GM21367 (cell line): ENCODE measurements at regions not wholly inside any gene's neighbourhood (a gene's known extent, or its start where the extent isn't known, plus 50 kb on each side); places are given as distances from the start of the nearest gene placed in this dataset.
"Not testable (repeated sequence)": the region's sequence is repeated elsewhere in the genome, so short reads cannot be mapped to it uniquely, and the experiment has no call there.

Experiments used
- ATAC-seq: cut with Tn5 transposase; IDR thresholded peaks from one replicate; pipeline ENCODE4 v1.9.1; 2021; ENCODE audit not compliant: unreplicated experiment

DNA sequence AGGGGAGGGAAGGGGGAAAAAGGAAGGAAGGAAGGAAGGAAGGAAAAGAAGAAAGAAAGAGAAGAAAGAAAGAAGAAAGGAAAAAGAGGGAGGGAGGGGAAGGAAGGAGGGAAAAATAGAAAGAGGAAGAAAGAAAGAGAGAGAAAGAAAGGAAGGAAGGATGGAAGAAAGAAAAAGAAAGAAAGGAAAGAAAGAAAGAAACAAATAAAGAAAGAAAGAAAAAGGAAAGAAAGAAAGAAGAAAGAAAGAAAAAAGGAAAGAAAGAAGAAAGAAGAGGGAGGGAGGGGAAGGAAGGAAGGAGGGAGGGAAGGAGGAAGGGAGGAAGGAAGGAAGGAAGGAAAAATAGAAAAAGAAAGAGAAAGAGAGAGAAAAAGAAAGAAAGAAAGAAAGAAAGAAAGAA, 315.8 kb upstream of the PIK3C3 start:
- no peak for ATAC-seq

DNA sequence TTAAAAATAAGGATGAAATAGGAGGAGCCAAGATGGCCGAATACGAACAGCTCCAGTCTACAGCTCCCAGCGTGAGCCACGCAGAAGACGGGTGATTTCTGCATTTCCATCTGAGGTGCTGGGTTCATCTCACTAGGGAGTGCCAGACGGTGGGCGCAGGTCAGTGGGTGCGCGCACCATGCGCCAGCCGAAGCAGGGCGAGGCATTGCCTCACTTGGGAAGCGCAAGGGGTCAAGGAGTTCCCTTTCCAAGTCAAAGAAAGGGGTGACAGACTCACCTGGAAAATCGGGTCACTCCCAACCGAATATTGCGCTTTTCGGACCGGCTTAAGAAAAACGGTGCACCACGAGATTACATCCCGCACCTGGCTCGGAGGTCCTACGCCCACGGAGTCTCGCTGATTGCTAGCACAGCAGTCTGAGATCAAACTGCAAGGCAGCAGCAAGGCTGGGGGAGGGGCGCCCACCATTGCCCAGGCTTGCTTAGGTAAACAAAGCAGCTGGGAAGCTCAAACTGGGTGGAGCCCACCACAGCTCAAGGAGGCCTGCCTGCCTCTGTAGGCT, 323.2 kb upstream of the PIK3C3 start:
- not testable (repeated sequence) for ATAC-seq

DNA sequence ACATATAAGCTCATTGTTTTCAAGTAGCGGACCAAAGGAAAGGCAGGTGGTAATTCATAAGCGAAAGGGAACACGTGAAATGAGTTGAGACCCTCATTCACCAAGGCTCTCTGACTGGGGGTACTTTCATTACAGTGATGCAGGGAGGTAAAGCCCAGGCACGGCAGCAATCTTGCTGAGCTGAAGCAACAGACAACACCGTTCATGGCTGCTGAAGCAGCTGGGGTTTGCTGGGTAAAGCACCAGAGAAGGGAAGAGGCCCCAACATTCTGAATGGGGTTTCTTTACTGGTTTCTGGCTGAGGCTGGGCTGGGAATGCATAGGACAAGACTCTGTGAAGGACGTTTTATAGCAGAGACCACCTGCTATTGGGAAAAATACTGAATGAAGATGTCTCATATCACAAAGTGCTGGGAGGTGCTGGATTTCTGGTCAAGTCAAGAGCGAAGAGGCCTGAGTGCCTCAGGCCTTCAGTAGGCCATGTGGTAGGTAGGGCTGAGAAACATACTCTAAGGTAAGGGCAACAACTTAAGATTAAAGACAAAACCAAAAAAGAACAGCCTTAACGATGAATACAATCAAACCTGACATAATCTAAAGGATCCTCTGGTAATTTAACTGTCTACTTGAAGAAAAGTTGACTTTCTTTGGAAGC, 324.7 kb upstream of the PIK3C3 start:
- ATAC-seq = no peak

DNA sequence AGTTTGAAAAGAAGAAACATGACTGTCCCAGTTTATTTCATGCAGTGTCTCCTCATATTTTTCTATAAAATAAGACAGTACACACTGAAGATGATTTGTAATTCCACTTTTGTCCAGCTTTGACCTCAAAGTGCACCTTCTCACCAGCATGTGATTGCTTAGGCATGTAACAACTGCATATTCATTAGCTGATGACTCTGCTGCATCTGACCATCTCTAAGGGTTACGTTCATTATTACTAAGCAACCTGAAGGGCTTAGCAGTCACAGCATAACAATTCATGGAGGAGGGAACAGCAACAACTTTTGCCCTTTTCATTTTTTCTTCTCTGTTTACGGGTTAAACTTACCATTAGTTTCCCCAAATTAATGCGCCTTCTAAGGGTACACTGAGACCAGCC, 330.6 kb upstream of the PIK3C3 start:
- ATAC-seq = no peak

DNA sequence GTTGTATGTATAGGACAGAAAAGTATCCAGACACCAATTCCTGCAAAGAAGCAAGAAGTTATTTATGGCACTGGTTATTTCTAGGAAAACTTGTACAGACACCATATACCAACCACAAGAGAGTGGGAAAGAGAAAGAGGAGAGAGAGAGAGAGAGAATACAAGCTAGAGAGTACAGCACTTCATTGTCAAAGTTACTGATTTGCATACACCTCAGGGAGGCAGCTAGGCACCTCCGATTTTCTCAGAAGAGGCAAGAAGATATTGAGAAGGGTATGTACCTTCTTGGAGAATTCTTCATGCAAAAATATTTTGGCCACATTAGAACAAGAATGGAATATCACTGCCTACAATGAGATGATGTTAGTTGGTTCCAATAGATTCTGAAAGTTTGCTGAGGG, 333.9 kb upstream of the PIK3C3 start:
- ATAC-seq = no peak

DNA sequence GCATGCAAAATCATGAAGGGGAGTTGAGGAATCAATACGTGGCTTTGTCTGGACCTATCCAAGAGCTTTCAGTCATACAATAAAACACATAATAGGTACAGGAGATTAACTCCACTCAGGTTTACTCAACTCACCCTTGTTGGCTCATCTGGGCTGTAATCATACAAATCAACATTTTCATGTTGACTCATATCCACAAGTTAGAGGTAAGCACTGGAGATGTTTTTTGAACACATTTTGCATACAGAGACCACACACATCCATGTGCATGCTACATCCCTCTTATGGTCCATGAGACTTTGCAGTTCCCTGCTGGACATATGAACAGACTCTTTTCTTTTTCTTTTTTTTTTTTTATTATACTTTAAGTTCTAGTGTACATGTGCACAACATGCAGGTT, 336.9 kb upstream of the PIK3C3 start:
- no peak for ATAC-seq

DNA sequence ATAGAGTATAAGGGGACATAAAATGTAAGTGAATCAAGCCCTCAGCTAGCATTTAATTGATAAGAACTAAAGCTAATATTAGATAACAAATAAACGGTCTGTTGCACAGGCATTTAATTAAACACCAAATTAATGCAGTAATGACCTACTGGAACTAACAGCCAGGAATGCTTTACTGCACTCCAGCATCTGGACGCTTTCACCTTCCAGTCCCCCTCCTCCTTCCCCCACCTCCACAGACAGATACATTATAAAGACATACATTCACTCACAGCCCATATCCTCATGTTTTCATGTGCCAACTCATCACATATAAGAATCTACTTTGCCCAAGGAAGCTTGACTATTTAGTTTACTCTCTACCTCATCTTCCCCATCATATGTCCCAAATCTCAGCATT, 337.4 kb upstream of the PIK3C3 start:
- ATAC-seq = no peak

DNA sequence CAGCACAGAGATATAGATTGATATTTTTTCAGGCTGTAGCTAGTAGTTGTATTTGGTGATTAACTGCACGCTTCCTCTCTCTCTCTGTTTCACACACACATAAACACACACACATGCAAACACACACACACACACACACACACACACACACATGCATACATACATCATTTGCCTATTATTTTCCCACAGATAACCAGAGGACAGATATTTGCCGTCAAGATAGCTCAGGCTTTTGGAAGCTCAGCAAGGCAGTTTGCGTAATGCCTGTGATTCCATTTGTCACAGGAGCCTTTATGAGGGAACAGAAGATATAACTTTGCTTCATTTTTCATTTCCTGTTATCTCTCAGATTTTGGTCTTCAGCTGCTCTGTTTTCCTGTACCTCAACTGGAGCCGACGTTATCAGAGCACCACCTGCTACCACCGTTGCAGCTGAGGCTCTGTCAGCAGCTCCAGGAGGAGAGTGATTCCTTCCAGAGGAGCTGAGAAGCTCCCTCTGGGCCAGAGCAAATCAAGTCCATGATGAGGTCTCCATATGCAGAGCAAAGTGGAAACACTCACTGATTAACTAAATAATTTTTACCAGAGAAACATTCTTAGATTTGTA, 341.9 kb upstream of the PIK3C3 start:
- no peak for ATAC-seq

DNA sequence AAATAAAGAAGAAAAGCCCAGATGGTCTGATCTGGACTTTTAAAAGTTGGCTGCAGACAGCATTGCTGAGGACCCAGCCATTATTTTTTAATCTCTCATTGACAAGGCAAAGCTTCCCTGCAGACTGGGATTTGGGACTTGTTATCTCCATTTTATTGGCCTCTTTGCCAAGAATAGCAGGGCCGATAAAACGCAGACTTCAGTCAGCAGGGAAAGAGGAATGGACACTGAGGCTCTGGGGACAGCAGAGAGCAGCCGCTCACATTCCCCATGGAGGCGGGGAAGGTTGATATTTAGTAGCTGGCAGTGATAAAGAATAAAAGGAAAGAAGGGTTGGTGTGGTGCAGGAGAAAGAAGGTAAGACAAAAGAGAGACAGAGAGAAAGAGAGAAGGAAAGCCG, 350.1 kb upstream of the PIK3C3 start:
- ATAC-seq = no peak

DNA sequence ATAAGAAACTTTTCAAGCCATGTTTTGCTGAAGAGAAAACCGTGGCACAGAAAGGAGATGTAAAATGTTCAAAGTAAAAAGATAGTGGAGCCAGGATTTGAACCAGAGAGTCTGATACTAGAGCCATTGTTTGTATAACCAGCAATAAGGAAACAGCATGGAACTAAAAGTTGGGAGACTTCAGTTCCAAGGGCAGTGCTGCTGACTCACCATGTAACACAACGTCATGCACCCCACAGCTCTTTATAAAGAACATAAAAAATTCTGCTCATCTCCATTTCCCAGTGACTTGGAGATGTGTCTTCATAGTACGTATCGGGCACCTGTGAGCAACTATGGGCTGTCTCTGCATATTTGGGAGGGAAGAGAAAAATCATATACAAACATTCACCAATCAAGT, 353.0 kb upstream of the PIK3C3 start:
- no peak for ATAC-seq

DNA sequence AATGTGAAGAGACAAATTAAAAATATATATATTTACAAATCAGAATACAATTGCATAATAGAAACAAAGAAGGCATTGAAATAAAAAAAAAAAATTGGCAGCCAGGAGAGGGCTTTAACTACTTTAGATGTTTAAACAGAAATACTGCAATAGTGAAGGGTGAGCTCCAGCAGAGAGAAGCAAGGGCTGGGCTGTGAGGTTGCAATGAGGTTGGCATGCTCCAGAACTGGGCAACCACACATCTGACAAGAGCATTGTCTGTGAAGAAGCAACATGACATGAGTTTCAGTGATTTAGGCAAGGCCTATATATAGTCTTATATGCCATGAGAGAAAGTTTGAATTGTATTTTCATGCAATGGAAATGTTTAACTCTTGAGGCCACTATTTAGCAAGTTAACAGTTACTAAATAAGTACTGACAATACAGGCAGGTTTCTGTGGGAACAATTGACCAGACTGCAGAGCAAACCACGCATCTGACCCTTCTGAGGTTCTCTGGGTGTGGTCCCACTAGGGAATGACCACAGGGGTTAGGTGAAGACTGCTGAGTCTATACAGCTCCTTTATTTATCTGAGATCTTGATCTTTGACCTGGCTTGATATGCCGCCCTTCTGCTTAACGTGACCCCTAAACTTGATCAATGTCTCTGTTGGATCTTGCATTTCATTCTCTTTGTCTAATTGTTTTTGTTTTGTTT, 354.2 kb upstream of the PIK3C3 start:
- no peak for ATAC-seq

DNA sequence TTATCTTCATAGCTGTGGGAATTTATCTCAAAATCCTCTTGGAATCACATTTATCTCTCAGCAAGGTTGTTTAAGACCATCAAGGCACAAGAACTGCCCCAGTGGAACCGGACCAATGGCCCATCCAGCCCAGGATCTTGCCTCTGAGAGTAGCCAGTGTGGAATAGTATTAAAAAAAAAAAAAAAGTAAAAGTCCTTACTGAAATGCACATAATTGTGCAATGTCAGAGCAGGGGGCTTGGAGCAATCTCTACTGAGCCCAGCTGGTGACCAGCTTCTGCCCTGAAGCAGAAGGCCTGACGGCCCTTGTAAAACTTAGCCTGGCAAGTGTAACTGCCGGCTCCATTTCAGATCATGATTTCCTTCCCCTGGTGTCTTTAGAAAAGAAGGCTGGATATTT, 355.6 kb upstream of the PIK3C3 start:
- no peak for ATAC-seq

DNA sequence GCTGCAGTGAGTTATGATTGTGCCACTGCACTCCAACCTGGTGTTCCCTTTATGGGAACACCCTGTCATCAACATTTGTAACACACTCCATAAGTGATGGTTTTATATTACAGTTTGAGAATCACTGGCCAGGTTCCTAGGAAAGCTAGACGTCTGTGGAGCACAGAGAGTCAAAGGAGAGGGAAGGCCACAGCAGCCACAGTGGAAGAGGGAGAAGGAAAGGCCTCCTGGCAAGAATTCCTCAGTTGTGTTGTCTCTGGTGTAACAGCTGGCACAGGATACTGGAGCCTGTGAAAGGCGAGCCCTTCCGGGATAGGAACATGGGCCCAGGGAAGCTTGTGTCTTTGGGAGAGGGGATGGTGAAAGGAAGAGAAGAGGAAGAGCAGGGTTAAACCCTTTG, 360.5 kb upstream of the PIK3C3 start:
- ATAC-seq = no peak

DNA sequence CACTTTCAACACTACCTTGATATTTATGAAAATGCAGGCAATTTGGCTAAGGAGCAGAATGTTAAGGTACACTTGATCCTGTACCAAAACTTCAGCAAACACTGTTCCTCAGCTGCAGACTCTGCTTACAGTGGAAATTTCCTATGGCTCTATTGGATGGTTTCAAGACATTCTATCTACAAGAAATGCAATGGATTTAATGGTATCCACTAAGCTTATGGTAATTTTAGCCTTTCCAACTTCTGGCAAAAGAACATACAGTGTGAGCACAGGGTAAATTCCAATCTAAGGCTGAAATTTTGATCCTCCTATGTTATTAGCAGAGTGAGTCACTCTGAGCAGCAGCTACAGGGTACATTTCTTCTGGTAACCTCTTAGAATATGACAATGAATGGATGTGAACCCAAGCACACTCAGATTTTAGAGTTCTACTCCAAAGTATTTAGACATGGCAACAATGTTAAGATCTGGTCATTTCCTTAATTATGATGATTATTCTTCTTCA, 361.8 kb upstream of the PIK3C3 start:
- no peak for ATAC-seq

DNA sequence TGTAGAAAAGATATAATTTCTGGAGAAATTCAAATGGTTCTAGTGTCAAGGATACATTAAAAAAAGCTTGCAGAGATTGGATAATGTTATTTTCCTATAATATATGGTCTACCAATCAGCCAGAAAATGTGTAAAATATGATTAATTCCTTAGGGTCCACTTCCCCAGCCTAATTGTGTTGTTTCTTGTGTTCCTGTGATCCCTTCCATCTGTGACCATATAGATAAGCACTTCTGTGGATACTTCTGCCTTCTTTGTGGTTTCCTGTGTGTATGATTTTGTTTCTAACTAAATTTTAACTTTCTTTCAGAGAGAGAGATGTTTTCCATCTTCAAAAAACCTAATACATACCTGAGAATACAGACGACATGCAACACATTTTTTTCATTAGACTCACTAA, 367.1 kb upstream of the PIK3C3 start:
- no peak for ATAC-seq

DNA sequence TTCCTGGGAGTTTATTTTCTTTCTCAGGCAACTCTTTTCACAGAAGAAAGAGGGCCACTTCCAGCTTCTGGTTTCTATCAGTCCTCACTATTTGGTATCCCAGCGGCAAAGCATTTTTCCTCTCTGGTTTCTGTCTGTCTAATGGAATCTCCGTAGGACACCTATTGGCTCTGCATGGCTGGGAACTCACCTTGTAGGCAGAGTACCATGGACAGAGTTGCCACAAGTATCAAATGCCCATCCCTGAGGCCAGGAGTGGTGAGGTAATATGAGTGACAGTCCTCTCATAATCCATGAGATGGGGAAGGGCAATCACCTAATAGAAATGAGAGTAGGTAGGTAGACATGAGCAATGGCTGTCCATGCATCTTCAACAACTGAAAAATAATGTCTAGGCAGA, 369.5 kb upstream of the PIK3C3 start:
- no peak for ATAC-seq

DNA sequence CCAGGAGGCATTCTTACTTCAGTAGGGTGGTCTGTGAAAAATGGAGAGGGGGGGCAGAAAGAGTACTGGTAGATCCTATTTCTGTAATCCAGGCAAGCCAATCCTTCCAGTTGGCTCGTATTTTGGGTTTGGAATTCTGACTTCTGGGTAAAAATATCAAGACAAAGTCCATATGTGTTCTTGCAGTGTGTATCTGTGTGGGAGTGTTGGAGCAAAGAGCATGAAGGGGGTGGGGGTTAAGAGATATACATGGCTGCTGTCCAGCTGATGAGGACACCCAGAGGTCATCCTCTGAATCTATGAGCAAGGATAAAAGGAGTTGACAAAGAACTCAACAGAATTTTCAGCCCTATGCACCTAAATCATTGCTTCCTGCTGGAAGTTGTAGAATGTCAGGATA, 375.8 kb upstream of the PIK3C3 start:
- no peak for ATAC-seq

DNA sequence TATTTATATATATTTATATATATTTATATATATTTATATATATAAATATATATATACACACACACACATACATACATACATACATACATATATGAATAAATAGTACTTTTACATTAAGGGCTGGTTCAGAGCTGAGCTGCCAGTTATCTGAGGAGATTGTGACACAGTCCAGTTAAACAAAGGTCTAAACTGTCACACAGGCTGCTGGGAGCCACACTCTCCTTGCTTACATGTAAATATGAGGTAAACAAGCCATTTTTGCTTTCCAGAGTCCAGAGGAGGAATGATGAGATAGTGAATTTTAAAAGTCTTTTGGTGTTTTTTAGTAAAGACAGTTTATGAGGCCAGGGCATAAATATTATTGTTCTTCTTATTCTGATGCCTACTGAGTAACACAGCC, 377.5 kb upstream of the PIK3C3 start:
- ATAC-seq = no peak

DNA sequence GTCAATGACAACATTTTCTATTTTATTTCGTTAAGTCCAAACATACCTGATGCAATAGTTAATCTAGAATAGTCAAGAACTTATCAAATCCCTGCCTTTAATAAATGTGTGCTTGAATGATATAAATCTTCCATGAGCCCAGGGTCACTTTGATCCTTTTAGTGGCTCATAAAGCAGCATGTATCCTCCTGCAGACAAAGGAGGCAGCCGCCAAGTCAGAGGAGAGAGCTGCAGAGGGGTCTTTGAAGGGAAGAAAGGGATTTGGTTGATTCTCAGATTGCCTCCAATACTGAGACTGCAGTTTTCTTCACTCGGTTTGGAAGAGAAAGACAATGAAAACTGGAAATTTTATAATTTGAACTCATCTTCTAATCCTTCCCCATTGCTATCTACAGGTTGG, 378.4 kb upstream of the PIK3C3 start:
- no peak for ATAC-seq

DNA sequence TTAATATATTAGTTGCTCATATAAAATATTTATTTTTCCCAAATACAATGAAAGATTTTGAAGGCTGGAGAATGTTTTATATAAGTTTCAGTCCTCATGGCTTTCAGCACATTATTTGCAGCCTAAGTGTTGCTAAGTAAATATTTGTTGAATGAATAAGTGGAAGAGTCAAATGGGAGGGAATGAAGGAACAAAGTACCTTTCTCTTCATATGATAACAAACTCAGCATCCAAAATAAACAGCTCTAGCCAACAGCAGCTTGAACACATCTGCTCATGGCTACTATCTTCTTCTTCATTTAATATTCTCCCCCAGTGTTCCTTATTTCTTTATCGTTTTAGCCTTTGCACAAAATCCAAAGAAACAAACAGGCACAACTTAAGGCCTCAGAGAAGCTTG, 385.2 kb upstream of the PIK3C3 start:
- ATAC-seq = no peak

DNA sequence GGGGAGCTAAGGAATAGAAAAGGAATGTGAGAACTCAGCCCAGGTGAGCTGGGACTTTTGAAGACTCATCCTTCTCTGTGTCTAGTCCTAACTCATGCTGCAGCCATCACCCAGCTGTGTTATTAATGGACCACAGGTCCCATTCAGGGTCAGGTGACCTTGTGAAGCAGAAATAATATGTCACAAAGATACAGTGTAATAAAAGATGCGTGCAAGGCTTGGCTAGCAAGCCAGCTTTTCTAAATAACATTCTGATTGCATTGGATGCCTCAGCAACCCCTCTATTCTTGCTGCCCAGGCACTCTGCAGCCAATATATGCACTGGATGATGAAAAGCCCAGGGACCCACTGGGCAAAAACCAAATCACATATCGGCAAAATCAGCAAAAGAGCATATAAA, 393.1 kb upstream of the PIK3C3 start:
- ATAC-seq = no peak

DNA sequence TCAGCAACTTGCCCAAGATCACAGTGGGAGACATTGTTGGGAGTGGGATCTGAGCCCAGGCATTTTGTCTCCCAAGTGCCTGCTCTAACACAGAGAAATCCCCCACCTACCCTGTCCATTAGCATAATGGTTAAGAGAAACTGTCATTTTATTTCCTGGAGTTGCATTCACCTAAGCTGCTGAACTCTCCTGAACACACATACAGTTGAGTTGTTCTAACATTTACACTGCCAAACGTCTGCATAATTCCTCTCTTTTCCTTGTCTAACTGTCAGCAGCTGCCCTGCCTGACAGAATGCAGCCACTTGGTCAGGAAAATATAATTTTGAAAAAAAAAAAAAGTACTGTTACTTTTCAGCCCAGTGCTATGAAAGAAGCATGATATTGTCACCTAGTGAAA, 396.3 kb upstream of the PIK3C3 start:
- ATAC-seq = no peak
